ENCODE measurements at regions not wholly inside any gene's neighbourhood (a gene's known extent, or its start where the extent isn't known, plus 50 kb on each side); places are given as distances from the start of the nearest gene placed in this dataset.

DNA sequence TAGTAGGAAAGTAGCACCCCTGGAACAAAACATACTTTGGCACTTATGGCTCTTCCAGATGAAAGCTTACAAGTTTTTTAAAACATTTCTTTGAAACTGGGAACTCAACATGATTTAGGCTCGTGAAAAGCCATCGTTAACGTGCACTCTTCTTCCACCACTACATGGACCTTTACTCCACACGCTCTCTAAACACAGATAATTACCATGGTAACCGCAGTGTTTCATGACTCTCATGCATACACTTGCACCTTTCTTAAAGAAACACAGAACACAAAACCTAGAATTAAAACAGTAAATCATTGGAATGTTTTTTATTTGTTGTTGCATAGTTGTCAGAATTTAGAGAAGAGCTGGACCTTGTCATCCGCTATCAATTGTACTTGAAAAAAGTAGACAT is 154.3 kb downstream of the FGF9 start:
- ChIA-PET POLR2A (no interaction called here), CTCF (ENCODE audit: low intra/inter-chr PET ratio) (no interaction called here)
- in situ Hi-C loops (cut with MboI) (no loop called here), intact Hi-C loops (cut with micrococcal nuclease) (no loop called here)
- H2AFZ ChIP-seq (ENCODE audit: low read depth, low read length): no peak overlapping the region
- BruUV-seq (replicated peaks): no TSS peak
- no peaks in the 10 kb centered on the region for H3K9me1 ChIP-seq (ENCODE audit: control insufficient read depth, insufficient read depth, low read length)
- H3K4me3 ChIP-seq: no peak overlapping the region
- DNase-seq (ENCODE audit: extremely low read depth in 1 of 4, low spot score in 3 of 4) (no peak), FAIRE-seq (no peak), ATAC-seq (no peak)
- H3K79me2 ChIP-seq (ENCODE audit: control insufficient read depth, insufficient read depth, low read length): no peaks in the 10 kb centered on the region
- no peak overlapping the region for H3K4me2 ChIP-seq (ENCODE audit: insufficient read depth, low read length)
- no peaks in the 10 kb centered on the region for H3K36me3 ChIP-seq (ENCODE audit: control insufficient read depth, insufficient read depth, low read length)
- H3K9ac ChIP-seq (ENCODE audit: insufficient read depth in 1 of 2, low read depth in 2 of 2, low read length in 2 of 2): no peak overlapping the region
- H3K27me3 ChIP-seq (ENCODE audit: control insufficient read depth in 2 of 2, insufficient read depth in 2 of 2, low read length in 2 of 2): no peaks in the 10 kb centered on the region
- H3K4me1 ChIP-seq (replicated peaks in 1 of 2; ENCODE audit: control insufficient read depth in 2 of 2, insufficient read depth in 2 of 2, low read length in 2 of 2): no peaks in the 10 kb centered on the region
- no peak overlapping the region for H3K27ac ChIP-seq (ENCODE audit: extremely low read depth, low read depth, low read length)
- H4K20me1 ChIP-seq (replicated peaks; ENCODE audit: control insufficient read depth, insufficient read depth, low read length): no peaks in the 10 kb centered on the region
- TF ChIP-seq ZNF146 (CRISPR knock-in tag; IDR thresholded peaks at IDR 0.05; ENCODE audit: unreplicated experiment) (no peak), ZNF316 (IDR thresholded peaks at IDR 0.05) (no peak), POLR2G (IDR thresholded peaks at IDR 0.05; ENCODE audit: low read depth, low read length) (no peak), HNRNPL (IDR thresholded peaks at IDR 0.05; ENCODE audit: low read depth, low read length) (no peak), FOXJ2 (tag; IDR thresholded peaks at IDR 0.05) (peak; percentile 66), HNRNPLL (IDR thresholded peaks at IDR 0.05; ENCODE audit: low read depth, low read length, poor library complexity, severe bottlenecking) (no peak), RFX1 (IDR thresholded peaks at IDR 0.05) (peak; percentile 65), KDM2B (CRISPR knock-in tag; IDR thresholded peaks at IDR 0.05) (no peak)
- TF ChIP-seq, protein P1, sequence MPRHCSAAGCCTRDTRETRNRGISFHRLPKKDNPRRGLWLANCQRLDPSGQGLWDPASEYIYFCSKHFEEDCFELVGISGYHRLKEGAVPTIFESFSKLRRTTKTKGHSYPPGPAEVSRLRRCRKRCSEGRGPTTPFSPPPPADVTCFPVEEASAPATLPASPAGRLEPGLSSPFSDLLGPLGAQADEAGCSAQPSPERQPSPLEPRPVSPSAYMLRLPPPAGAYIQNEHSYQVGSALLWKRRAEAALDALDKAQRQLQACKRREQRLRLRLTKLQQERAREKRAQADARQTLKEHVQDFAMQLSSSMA (CRISPR knock-in tag; IDR thresholded peaks at IDR 0.05): no peak
- TF ChIP-seq, protein P2, sequence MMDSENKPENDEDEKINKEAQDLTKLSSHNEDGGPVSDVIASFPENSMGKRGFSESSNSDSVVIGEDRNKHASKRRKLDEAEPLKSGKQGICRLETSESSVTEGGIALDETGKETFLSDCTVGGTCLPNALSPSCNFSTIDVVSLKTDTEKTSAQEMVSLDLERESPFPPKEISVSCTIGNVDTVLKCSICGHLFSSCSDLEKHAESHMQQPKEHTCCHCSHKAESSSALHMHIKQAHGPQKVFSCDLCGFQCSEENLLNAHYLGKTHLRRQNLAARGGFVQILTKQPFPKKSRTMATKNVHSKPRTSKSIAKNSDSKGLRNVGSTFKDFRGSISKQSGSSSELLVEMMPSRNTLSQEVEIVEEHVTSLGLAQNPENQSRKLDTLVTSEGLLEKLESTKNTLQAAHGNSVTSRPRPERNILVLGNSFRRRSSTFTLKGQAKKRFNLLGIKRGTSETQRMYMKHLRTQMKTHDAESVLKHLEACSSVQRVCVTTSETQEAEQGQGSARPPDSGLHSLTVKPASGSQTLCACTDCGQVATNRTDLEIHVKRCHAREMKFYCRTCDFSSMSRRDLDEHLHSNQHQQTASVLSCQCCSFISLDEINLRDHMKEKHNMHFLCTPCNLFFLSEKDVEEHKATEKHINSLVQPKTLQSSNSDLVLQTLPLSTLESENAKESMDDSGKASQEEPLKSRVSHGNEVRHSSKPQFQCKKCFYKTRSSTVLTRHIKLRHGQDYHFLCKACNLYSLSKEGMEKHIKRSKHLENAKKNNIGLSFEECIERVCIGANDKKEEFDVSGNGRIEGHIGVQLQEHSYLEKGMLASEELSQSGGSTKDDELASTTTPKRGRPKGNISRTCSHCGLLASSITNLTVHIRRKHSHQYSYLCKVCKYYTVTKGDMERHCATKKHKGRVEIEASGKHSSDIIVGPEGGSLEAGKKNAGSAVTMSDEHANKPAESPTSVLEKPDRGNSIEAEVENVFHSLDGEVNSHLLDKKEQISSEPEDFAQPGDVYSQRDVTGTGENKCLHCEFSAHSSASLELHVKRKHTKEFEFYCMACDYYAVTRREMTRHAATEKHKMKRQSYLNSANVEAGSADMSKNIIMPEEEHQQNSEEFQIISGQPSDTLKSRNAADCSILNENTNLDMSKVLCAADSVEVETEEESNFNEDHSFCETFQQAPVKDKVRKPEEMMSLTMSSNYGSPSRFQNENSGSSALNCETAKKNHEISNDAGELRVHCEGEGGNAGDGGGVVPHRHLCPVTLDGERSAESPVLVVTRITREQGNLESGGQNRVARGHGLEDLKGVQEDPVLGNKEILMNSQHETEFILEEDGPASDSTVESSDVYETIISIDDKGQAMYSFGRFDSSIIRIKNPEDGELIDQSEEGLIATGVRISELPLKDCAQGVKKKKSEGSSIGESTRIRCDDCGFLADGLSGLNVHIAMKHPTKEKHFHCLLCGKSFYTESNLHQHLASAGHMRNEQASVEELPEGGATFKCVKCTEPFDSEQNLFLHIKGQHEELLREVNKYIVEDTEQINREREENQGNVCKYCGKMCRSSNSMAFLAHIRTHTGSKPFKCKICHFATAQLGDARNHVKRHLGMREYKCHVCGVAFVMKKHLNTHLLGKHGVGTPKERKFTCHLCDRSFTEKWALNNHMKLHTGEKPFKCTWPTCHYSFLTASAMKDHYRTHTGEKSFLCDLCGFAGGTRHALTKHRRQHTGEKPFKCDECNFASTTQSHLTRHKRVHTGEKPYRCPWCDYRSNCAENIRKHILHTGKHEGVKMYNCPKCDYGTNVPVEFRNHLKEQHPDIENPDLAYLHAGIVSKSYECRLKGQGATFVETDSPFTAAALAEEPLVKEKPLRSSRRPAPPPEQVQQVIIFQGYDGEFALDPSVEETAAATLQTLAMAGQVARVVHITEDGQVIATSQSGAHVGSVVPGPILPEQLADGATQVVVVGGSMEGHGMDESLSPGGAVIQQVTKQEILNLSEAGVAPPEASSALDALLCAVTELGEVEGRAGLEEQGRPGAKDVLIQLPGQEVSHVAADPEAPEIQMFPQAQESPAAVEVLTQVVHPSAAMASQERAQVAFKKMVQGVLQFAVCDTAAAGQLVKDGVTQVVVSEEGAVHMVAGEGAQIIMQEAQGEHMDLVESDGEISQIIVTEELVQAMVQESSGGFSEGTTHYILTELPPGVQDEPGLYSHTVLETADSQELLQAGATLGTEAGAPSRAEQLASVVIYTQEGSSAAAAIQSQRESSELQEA (IDR thresholded peaks at IDR 0.05; ENCODE audit: low read depth): no peak
- TF ChIP-seq, protein P3, sequence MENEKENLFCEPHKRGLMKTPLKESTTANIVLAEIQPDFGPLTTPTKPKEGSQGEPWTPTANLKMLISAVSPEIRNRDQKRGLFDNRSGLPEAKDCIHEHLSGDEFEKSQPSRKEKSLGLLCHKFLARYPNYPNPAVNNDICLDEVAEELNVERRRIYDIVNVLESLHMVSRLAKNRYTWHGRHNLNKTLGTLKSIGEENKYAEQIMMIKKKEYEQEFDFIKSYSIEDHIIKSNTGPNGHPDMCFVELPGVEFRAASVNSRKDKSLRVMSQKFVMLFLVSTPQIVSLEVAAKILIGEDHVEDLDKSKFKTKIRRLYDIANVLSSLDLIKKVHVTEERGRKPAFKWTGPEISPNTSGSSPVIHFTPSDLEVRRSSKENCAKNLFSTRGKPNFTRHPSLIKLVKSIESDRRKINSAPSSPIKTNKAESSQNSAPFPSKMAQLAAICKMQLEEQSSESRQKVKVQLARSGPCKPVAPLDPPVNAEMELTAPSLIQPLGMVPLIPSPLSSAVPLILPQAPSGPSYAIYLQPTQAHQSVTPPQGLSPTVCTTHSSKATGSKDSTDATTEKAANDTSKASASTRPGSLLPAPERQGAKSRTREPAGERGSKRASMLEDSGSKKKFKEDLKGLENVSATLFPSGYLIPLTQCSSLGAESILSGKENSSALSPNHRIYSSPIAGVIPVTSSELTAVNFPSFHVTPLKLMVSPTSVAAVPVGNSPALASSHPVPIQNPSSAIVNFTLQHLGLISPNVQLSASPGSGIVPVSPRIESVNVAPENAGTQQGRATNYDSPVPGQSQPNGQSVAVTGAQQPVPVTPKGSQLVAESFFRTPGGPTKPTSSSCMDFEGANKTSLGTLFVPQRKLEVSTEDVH (IDR thresholded peaks at IDR 0.05; ENCODE audit: low read depth, partially characterized antibody): no peak
- 1% methylated on average over 5 of the region's 6 CpGs for WGBS (ENCODE audit: insufficient coverage, low coverage, missing lambda C conversion rate)
- no peaks in the 10 kb centered on the region for H3K9me3 ChIP-seq (replicated peaks; ENCODE audit: control insufficient read depth, insufficient read depth, low read depth, low read length)
